GM18858 (cell line): ENCODE measurements at regions not wholly inside any gene's neighbourhood (a gene's known extent, or its start where the extent isn't known, plus 50 kb on each side); places are given as distances from the start of the nearest gene placed in this dataset.
"Not testable (repeated sequence)": the region's sequence is repeated elsewhere in the genome, so short reads cannot be mapped to it uniquely, and the experiment has no call there.

ENCODE experiments used
- ATAC-seq: cut with Tn5 transposase; IDR thresholded peaks from one replicate; pipeline ENCODE4 v1.9.1; 2021; ENCODE audit not compliant: unreplicated experiment

DNA sequence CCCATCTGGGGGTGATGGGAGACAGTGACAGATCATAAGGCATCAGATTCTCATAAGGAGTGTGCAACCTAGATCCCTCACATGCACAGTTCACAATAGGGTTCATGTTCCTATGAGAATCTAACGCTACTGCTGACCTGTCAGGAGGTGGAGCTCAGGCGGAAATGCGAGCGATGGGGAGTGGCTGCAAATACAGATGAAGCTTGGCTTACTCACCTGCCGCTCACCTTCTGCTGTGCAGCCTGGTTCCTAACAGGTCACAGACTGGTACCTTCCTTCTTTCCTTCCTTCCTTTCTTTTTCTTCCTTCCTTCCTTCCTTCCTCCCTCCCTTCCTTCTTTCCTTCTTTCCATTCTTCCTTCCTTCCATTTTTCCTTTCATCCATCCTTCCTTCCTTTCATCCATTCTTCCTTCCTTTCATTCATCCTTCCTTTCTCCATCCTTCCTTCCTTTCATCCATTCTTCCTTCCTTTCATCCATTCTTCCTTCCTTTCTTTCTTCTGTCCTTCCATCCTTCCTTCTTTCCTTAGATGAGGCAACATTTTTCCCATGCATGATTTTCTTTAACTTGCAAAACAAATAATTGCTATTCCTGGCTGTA lies 370.0 kb upstream of the AUTS2 start:
- no peak for ATAC-seq

DNA sequence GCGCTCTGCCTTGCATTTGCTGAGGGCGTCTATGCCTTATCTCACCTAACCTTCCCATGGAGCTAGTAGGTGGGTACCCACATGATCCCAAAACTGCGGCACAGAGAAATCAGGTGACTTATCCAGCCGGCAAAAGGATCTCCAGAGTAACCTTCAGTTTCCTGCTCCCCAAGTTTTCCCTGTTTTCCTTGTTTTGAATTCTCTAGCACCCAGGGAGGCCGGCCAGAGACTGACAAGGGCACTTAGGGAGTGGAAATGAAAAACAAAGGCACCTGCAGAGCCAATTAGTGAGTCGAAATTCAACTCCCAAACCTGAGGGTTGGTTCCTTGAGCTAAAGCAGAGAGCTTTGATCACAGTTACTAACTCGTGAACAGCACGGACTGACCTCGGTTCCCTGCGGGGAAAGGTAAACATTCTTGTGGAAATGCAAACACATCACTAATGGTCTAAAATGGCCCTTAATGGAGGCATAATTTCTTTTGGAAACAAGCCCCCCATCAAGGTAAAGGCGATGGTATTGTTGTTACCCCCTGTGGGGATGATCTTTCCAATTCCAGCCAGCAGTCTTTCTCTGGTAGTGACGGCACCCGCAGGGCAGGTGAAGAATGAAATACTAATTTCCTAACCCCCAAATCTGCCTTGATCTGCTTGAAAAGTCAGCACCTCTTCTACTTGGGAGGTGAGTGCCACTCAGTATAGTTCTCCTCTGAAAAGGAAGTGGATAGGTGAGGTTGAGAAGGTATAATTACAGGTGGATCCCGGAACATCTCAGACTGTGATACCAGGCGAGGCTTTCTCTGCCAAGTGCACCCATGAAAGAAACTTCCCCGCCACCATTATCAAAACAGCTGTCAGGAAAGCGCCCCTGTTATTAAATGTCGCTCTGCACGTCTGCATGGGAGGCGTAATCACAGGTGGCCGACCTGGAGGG lies 365.6 kb upstream of the AUTS2 start:
- ATAC-seq, result no peak

GRCh38 chr7:69237541-69237940 lies 360.7 kb upstream of the AUTS2 start:
- ATAC-seq, result no peak

DNA sequence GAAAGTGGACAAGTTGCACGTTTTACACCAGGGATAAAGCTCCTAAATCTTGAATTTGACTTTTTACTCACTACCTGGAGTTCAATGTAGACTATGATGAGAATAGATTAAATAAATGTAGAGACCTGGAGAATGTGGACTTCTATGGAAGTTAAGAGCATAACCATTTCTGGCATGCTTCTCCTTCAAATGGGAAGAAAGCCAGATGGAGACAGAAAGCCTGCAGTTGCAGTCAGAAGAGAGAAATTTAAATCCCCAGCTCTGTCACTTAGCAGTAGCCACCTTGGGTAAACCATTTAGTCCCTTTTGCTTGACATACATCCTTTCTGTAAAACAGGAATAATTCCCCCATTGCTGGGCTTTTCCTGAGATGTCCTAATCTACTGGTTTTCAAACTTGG lies 355.3 kb upstream of the AUTS2 start:
- ATAC-seq, result no peak

- no peak for ATAC-seq
These were observed 353.6 kb upstream of the AUTS2 start for GRCh38 chr7:69244701-69245100.

DNA sequence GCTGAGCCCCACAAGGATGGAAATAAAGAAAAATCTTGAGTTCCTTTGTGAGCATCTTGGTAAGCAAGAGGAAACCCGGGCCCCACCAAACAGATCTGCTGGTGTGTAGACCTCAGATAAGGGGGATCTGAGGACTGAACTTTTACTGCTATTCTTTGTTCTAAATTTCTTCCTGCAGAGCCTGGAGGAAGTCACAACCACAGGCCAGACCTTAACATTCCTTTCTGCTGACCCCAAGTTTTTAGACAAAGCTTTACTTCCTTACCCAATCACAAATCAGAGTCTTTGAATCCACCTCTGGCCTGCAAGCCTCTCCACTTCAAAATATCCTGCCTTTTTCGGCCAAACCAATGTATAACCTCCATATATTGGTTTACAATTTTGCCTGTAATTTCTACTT lies 352.6 kb upstream of the AUTS2 start:
- no peak for ATAC-seq

GRCh38 chr7:69246758-69247157 lies 351.5 kb upstream of the AUTS2 start:
- no peak for ATAC-seq

- ATAC-seq, result not testable (repeated sequence)
These were observed 349.9 kb upstream of the AUTS2 start for GRCh38 chr7:69248382-69248828.

GRCh38 chr7:69250958-69251357 lies 347.3 kb upstream of the AUTS2 start:
- no peak for ATAC-seq

DNA sequence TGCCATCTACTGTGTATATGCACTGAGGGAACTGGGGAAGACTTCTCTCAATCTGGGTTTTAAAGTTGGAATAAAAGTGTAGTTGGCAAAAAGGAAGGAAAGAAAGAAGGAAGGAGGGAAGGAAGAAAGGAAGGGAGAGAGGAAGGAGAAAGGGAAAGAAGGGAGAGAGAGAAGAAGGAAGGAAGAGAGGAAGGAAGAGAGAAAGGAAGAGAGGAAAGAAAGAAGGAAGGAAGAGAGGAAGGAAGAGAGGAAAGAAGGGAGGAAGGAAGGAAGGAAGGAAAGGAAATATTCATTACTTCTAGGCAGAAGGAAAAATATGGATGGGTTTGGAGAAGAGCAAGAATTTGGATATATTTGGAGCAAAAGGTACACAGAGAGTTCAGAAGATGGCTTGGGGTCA lies 343.6 kb upstream of the AUTS2 start:
- ATAC-seq, result no peak

DNA sequence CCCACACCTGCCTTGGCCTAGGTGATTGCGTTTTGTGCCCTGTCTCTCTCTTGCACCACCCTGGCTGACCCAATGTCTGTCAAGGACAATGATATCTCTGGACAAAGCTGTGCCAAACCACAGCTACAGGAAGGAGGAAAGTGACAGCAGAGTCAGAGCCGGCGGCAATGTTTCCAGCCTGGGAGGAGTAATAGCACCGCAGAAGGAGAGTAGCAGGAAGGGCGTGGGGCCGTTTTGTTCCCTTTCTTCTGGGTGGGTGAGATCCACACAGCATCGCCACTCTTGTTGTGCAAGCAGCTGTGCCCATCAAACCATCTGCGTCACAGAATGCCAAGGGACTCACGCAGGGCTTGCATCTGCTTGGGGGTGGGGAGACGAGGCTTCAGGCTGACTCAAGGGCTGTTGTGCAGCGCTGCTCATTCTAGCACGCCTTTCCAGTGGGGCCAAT lies 341.6 kb upstream of the AUTS2 start:
- ATAC-seq, result no peak

GRCh38 chr7:69257592-69257991 lies 340.7 kb upstream of the AUTS2 start:
- no peak for ATAC-seq

GRCh38 chr7:69259445-69259844 lies 338.8 kb upstream of the AUTS2 start:
- ATAC-seq, result no peak

GRCh38 chr7:69260023-69260422 lies 338.3 kb upstream of the AUTS2 start:
- no peak for ATAC-seq

- no peak for ATAC-seq
These were observed 334.7 kb upstream of the AUTS2 start for GRCh38 chr7:69263550-69263949.

DNA sequence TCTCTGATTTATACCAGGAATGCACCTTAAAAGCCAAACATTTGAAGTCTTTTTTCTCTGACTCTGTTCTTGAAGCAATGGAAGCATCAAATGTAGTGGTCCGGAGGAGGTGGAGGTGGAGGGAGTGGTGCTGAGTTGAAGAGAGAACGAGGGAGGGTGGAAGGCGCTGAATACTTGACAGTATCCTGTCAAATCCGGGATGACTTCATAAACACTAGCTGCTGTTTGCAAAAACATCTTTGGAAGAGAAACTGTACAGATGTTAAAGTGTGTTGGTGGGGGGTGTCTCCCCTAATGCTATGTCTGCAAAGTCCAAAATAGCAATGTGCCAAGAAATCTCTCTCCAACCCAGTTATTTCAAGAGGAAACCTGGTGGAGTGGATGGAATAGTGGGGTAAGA lies 328.5 kb upstream of the AUTS2 start:
- ATAC-seq, result no peak

DNA sequence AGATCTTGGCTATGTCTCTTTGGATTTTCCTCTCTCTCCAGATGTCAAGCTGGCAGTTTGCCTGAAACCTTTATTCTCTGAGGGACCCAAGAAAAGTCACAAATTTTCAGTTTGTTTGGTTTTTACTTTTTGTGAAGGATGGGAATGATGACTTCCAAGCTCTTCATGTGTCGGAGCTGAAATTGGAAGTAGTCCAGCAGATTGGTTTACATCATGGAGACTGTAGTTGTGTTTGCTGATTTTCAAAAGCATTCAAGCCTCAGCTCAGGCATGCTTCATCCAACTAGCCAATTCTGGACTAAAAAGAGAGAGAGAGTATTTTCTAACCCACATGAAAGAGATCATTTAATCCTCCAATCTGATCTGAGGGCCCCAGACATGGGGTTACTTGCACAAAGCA lies 326.2 kb upstream of the AUTS2 start:
- no peak for ATAC-seq

DNA sequence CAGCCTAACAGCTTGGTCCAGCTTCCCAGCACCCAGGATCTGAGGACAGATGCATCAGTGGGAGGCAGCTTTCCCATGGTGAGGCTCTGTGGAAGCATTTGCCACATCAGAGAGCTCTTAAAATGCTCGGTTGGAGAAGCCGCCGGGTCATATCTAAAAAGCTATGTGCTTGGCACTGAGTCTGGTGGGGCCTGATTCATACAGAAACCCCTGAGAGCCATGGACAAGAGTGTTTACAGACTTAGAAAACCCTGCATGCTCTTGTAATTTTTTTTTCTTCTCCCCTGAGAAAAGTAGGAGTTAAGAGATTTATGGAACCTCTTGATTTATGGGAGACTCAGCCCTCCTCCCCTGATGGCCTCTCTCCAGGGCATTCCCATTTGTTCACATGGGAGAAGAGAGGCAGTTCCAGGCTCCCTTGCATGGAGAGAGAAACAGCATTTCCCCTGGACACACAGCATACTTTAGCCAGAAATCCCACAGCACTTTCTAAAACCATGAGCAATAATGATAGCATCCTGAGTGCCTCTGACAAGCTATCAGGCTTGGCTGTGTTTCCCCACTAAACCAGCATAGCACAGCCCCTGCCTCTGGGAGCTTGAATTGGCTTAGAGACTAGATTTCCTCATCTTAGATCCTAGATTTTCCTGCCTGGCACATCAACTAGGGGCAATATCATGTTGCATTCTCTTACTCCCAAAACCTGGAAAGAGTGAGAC lies 322.1 kb upstream of the AUTS2 start:
- ATAC-seq, result no peak

DNA sequence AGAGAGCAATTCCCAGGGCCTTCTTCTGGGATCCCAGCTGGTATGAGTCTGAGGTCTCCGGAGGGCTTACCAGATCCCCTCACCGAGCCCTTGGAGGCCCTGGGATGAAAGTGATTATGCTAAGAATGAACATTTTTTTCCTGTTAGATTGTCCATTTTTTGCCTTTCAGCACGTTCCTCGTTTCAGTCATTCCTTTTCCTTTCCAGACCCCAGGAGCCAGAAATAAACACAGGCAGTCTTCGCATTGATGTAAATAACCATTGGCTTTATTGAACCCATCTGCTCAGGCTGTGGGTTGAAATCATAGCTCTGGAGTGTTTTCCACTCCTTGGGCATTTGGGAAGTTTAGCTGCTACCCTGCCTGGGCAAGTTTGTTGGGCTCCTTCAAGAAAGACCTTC lies 320.9 kb upstream of the AUTS2 start:
- ATAC-seq, result no peak

DNA sequence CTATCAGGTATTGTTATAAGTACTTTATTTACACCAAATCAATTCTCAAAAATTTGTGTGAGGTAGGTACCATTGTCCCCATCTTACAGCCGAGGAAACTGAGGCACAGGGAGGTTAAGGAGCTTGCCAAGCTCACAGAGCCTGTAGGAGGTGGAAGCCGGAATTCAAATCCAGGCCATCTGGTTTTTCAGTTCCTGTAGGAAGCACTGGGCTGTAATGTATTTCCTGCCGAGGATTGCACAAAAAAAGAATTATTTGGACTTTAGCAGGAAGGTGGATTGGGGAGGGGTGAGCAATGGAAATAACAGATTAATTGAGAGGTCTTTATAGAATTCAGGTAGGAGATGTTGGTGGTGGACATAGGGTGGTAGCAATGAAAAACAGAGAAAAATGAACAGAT lies 315.3 kb upstream of the AUTS2 start:
- ATAC-seq, result no peak

- no peak for ATAC-seq
These were observed 314.9 kb upstream of the AUTS2 start for GRCh38 chr7:69283421-69283820.

- no peak for ATAC-seq
These were observed 312.4 kb upstream of the AUTS2 start for GRCh38 chr7:69285854-69286253.
